ENCODE measurements at regions not wholly inside any gene's neighbourhood (a gene's known extent, or its start where the extent isn't known, plus 50 kb on each side); places are given as distances from the start of the nearest gene placed in this dataset.

GRCh38 chr3:30550246-30550645 is 56.2 kb upstream of the TGFBR2 start:
- peak overlapping the region; percentile 51 for H3K27ac ChIP-seq (ENCODE audit: low read depth, low read length)
- H3K36me3 ChIP-seq (ENCODE audit: control insufficient read depth, insufficient read depth, low read length): no peaks in the 10 kb centered on the region
- H4K5ac ChIP-seq (ENCODE audit: low read length): no peak overlapping the region
- H3K9ac ChIP-seq (ENCODE audit: low read length): no peak overlapping the region
- H3K4ac ChIP-seq (ENCODE audit: low read depth, low read length): peak overlapping the region; percentile 31
- no peak overlapping the region for H3K4me2 ChIP-seq (ENCODE audit: low read length)
- H2AK5ac ChIP-seq (ENCODE audit: low read length): peak overlapping the region; percentile 9
- H3K23ac ChIP-seq (ENCODE audit: low read length): no peak overlapping the region
- no peak overlapping the region for H3K4me3 ChIP-seq (ENCODE audit: low read length)
- peak overlapping the region; percentile 71 for H3K18ac ChIP-seq (ENCODE audit: low read length)
- no peaks in the 10 kb centered on the region for H3K79me1 ChIP-seq (ENCODE audit: low read length)
- H3K27me3 ChIP-seq (ENCODE audit: insufficient read depth, low read length, poor library complexity): no peaks in the 10 kb centered on the region
- peak overlapping the region; percentile 51 for H2BK5ac ChIP-seq (ENCODE audit: low read length)
- peaks cover 5% of the 10 kb centered on the region for H3K4me1 ChIP-seq (ENCODE audit: control insufficient read depth, low read depth, low read length)
- H3K79me2 ChIP-seq (ENCODE audit: control insufficient read depth, insufficient read depth, low read length): no peaks in the 10 kb centered on the region
- H3K56ac ChIP-seq (ENCODE audit: low read length): peak overlapping the region; percentile 51
- no peak overlapping the region for H2BK15ac ChIP-seq (replicated peaks; ENCODE audit: low read depth)
- H4K8ac ChIP-seq (ENCODE audit: low read depth, low read length): no peak overlapping the region
- peak; percentile 44 for DNase-seq
- H2BK120ac ChIP-seq (ENCODE audit: low read depth, low read length): peak overlapping the region; percentile 95

DNA sequence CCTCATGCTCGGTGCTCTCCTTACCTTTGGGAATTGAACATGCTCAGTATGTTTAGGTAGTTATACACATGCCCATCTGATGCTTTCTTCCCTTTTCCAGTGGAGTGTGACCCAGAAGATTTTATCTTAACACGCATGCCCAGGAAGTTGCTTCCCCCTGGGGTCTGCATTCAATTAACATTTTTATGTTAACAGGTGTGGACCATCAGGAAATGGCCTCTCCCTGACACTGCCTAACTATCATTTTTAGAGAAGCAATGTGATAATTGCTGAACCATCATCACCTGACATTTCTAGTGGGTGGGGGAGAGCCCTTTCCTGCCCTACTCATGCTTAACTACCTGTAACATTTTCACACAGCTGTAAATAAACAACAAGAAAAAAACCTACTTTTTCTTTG is 55.1 kb upstream of the TGFBR2 start:
- Histone ChIP-seq H3K23ac (ENCODE audit: low read length) (no peak overlapping the region), H3K36me3 (ENCODE audit: control insufficient read depth, insufficient read depth, low read length) (no peaks in the 10 kb centered on the region), H4K8ac (ENCODE audit: low read depth, low read length) (no peak overlapping the region), H3K4me2 (ENCODE audit: low read length) (no peak overlapping the region), H3K56ac (ENCODE audit: low read length) (peak overlapping the region; percentile 44), H2BK120ac (ENCODE audit: low read depth, low read length) (peak overlapping the region; percentile 95), H3K4me1 (ENCODE audit: control insufficient read depth, low read depth, low read length) (peaks cover 5% of the 10 kb centered on the region), H2BK5ac (ENCODE audit: low read length) (peak overlapping the region; percentile 79), H3K4ac (ENCODE audit: low read depth, low read length) (no peak overlapping the region), H3K79me2 (ENCODE audit: control insufficient read depth, insufficient read depth, low read length) (no peaks in the 10 kb centered on the region), H3K18ac (ENCODE audit: low read length) (peak overlapping the region; percentile 71), H3K27me3 (ENCODE audit: insufficient read depth, low read length, poor library complexity) (no peaks in the 10 kb centered on the region), H2BK15ac (replicated peaks; ENCODE audit: low read depth) (no peak overlapping the region), H3K79me1 (ENCODE audit: low read length) (no peaks in the 10 kb centered on the region), H2AK5ac (ENCODE audit: low read length) (peak overlapping the region; percentile 59), H4K5ac (ENCODE audit: low read length) (no peak overlapping the region), H3K27ac (ENCODE audit: low read depth, low read length) (peak overlapping the region; percentile 58), H3K9ac (ENCODE audit: low read length) (no peak overlapping the region), H3K4me3 (ENCODE audit: low read length) (no peak overlapping the region)
- peak; percentile 48 for DNase-seq
- no CpG with 5 or more reads among the region's 2 CpGs for WGBS (ENCODE audit: extremely low coverage, insufficient coverage, low lambda C conversion rate)

DNA sequence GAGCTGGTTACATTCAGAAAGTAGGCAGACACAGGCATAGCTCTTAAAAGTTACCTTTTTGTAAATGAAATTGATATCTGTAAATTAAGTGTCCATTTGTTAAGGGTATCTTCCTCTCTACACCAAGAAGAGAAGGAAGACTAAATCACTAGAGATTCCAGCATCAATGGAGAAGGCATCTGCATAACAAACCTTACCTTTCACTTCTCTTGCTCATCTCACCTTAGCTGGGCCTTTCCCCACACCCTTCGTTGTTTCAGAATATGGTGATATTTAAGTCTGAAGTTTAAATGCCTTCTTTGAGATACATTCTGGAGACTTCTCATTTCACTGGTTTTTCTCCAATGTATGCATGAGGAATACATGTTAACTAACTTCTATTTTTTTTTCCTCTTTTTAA is 54.5 kb upstream of the TGFBR2 start:
- Histone ChIP-seq H3K23ac (ENCODE audit: low read length) (no peak overlapping the region), H3K4me1 (ENCODE audit: control insufficient read depth, low read depth, low read length) (peaks cover 5% of the 10 kb centered on the region), H3K27ac (ENCODE audit: low read depth, low read length) (no peak overlapping the region), H2BK15ac (replicated peaks; ENCODE audit: low read depth) (no peak overlapping the region), H3K9ac (ENCODE audit: low read length) (no peak overlapping the region), H2BK120ac (ENCODE audit: low read depth, low read length) (no peak overlapping the region), H2BK5ac (ENCODE audit: low read length) (no peak overlapping the region), H3K18ac (ENCODE audit: low read length) (no peak overlapping the region), H3K27me3 (ENCODE audit: insufficient read depth, low read length, poor library complexity) (no peaks in the 10 kb centered on the region), H3K79me2 (ENCODE audit: control insufficient read depth, insufficient read depth, low read length) (no peaks in the 10 kb centered on the region), H4K8ac (ENCODE audit: low read depth, low read length) (no peak overlapping the region), H4K5ac (ENCODE audit: low read length) (no peak overlapping the region), H3K36me3 (ENCODE audit: control insufficient read depth, insufficient read depth, low read length) (no peaks in the 10 kb centered on the region), H3K4me3 (ENCODE audit: low read length) (no peak overlapping the region), H3K79me1 (ENCODE audit: low read length) (no peaks in the 10 kb centered on the region), H3K4ac (ENCODE audit: low read depth, low read length) (no peak overlapping the region), H3K4me2 (ENCODE audit: low read length) (no peak overlapping the region), H2AK5ac (ENCODE audit: low read length) (no peak overlapping the region), H3K56ac (ENCODE audit: low read length) (no peak overlapping the region)
- WGBS (ENCODE audit: extremely low coverage, insufficient coverage, low lambda C conversion rate): no CpG with 5 or more reads among the region's 1 CpG
- DNase-seq: peak; percentile 20

GRCh38 chr3:30553641-30554316 is 52.6 kb upstream of the TGFBR2 start:
- Histone ChIP-seq H3K9ac (ENCODE audit: low read length) (no peak overlapping the region), H3K4me3 (ENCODE audit: low read length) (no peak overlapping the region), H3K27ac (ENCODE audit: low read depth, low read length) (no peak overlapping the region), H4K8ac (ENCODE audit: low read depth, low read length) (no peak overlapping the region), H4K5ac (ENCODE audit: low read length) (no peak overlapping the region), H3K27me3 (ENCODE audit: insufficient read depth, low read length, poor library complexity) (no peaks in the 10 kb centered on the region), H3K4ac (ENCODE audit: low read depth, low read length) (peak overlapping the region; percentile 55), H3K23ac (ENCODE audit: low read length) (no peak overlapping the region), H3K56ac (ENCODE audit: low read length) (no peak overlapping the region), H3K4me1 (ENCODE audit: control insufficient read depth, low read depth, low read length) (peaks cover 5% of the 10 kb centered on the region), H2BK15ac (replicated peaks; ENCODE audit: low read depth) (peak overlapping the region; percentile 45), H2BK120ac (ENCODE audit: low read depth, low read length) (no peak overlapping the region), H3K4me2 (ENCODE audit: low read length) (no peak overlapping the region), H2BK5ac (ENCODE audit: low read length) (no peak overlapping the region), H3K79me1 (ENCODE audit: low read length) (no peaks in the 10 kb centered on the region), H3K79me2 (ENCODE audit: control insufficient read depth, insufficient read depth, low read length) (no peaks in the 10 kb centered on the region), H2AK5ac (ENCODE audit: low read length) (no peak overlapping the region), H3K18ac (ENCODE audit: low read length) (no peak overlapping the region), H3K36me3 (ENCODE audit: control insufficient read depth, insufficient read depth, low read length) (no peaks in the 10 kb centered on the region)
- WGBS (ENCODE audit: extremely low coverage, insufficient coverage, low lambda C conversion rate): no CpG with 5 or more reads among the region's 4 CpGs
- no peak for DNase-seq

GRCh38 chr3:30554317-30554690 is 52.1 kb upstream of the TGFBR2 start:
- DNase-seq: no peak
- no peak overlapping the region for H3K9ac ChIP-seq (ENCODE audit: low read length)
- H3K4ac ChIP-seq (ENCODE audit: low read depth, low read length): no peak overlapping the region
- no peak overlapping the region for H2BK15ac ChIP-seq (replicated peaks; ENCODE audit: low read depth)
- no CpG with 5 or more reads among the region's 1 CpG for WGBS (ENCODE audit: extremely low coverage, insufficient coverage, low lambda C conversion rate)
- H2BK5ac ChIP-seq (ENCODE audit: low read length): no peak overlapping the region
- H3K18ac ChIP-seq (ENCODE audit: low read length): no peak overlapping the region
- peaks cover 5% of the 10 kb centered on the region for H3K4me1 ChIP-seq (ENCODE audit: control insufficient read depth, low read depth, low read length)
- H3K23ac ChIP-seq (ENCODE audit: low read length): no peak overlapping the region
- H2AK5ac ChIP-seq (ENCODE audit: low read length): no peak overlapping the region
- H3K79me2 ChIP-seq (ENCODE audit: control insufficient read depth, insufficient read depth, low read length): no peaks in the 10 kb centered on the region
- no peak overlapping the region for H3K4me2 ChIP-seq (ENCODE audit: low read length)
- H3K79me1 ChIP-seq (ENCODE audit: low read length): no peaks in the 10 kb centered on the region
- no peak overlapping the region for H4K8ac ChIP-seq (ENCODE audit: low read depth, low read length)
- no peak overlapping the region for H3K27ac ChIP-seq (ENCODE audit: low read depth, low read length)
- H3K27me3 ChIP-seq (ENCODE audit: insufficient read depth, low read length, poor library complexity): no peaks in the 10 kb centered on the region
- no peak overlapping the region for H3K56ac ChIP-seq (ENCODE audit: low read length)
- no peaks in the 10 kb centered on the region for H3K36me3 ChIP-seq (ENCODE audit: control insufficient read depth, insufficient read depth, low read length)
- no peak overlapping the region for H3K4me3 ChIP-seq (ENCODE audit: low read length)
- H2BK120ac ChIP-seq (ENCODE audit: low read depth, low read length): no peak overlapping the region
- H4K5ac ChIP-seq (ENCODE audit: low read length): no peak overlapping the region

GRCh38 chr3:30555968-30556367 is 50.4 kb upstream of the TGFBR2 start:
- Histone ChIP-seq H3K79me2 (ENCODE audit: control insufficient read depth, insufficient read depth, low read length) (no peaks in the 10 kb centered on the region), H3K4me1 (ENCODE audit: control insufficient read depth, low read depth, low read length) (peaks cover 4% of the 10 kb centered on the region), H2BK5ac (ENCODE audit: low read length) (no peak overlapping the region), H2AK5ac (ENCODE audit: low read length) (no peak overlapping the region), H3K23ac (ENCODE audit: low read length) (no peak overlapping the region), H3K4me2 (ENCODE audit: low read length) (no peak overlapping the region), H3K36me3 (ENCODE audit: control insufficient read depth, insufficient read depth, low read length) (no peaks in the 10 kb centered on the region), H3K9ac (ENCODE audit: low read length) (no peak overlapping the region), H2BK120ac (ENCODE audit: low read depth, low read length) (no peak overlapping the region), H2BK15ac (replicated peaks; ENCODE audit: low read depth) (peak overlapping the region; percentile 41), H4K5ac (ENCODE audit: low read length) (no peak overlapping the region), H3K27ac (ENCODE audit: low read depth, low read length) (no peak overlapping the region), H3K79me1 (ENCODE audit: low read length) (no peaks in the 10 kb centered on the region), H4K8ac (ENCODE audit: low read depth, low read length) (no peak overlapping the region), H3K18ac (ENCODE audit: low read length) (no peak overlapping the region), H3K4me3 (ENCODE audit: low read length) (no peak overlapping the region), H3K56ac (ENCODE audit: low read length) (no peak overlapping the region), H3K4ac (ENCODE audit: low read depth, low read length) (no peak overlapping the region), H3K27me3 (ENCODE audit: insufficient read depth, low read length, poor library complexity) (no peaks in the 10 kb centered on the region)
- no CpG with 5 or more reads among the region's 2 CpGs for WGBS (ENCODE audit: extremely low coverage, insufficient coverage, low lambda C conversion rate)
- no peak for DNase-seq

All from mesendoderm (in vitro differentiated cells).